ENCODE measurements at regions not wholly inside any gene's neighbourhood (a gene's known extent, or its start where the extent isn't known, plus 50 kb on each side); places are given as distances from the start of the nearest gene placed in this dataset.

GRCh38 chr9:89679016-89679415 lies 74.2 kb downstream of the GADD45G start:
- TF ChIP-seq CTCF (IDR thresholded peaks at IDR 0.05), result no peak
- TF ChIP-seq POLR2A (IDR thresholded peaks at IDR 0.05), result no peak
